ENCODE measurements at regions not wholly inside any gene's neighbourhood (a gene's known extent, or its start where the extent isn't known, plus 50 kb on each side); places are given as distances from the start of the nearest gene placed in this dataset.

GRCh38 chr1:93798291-93798690, 80.7 kb downstream of the DNTTIP2 start:
- TF ChIP-seq CTCF (conservative IDR thresholded peaks at IDR 0.05) (no peak), ZFX (IDR thresholded peaks at IDR 0.05) (no peak)
